Embryonic facial prominence (tissue), 1 donor: ENCODE measurements at regions not wholly inside any gene's neighbourhood (a gene's known extent, or its start where the extent isn't known, plus 50 kb on each side); places are given as distances from the start of the nearest gene placed in this dataset.

ENCODE experiments used
- DNase-seq: peaks from one replicate; pipeline ENCODE4 v3.0.0-alpha.2; 2016; ENCODE audit errors: extremely low spot score

DNA sequence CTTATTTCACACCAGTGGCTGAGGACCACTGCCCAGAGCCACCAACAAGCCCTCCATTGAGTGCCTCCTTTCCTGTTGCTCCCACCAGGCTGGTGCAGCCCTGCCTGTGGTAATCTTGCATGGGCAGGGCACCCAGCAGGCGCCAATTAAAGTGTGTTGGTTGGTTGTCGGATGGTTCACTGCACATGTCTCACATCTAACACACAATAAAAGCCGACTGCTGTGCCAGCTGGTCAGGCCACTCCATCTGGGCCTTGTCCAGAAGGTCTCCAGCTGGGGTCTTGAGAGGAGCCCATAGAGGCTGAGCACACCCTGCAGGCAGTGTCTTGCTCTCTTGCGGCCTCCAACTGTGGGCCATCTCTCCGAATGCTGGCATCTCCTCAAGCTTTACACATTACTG, 494.8 kb upstream of the KLHL29 start:
- no peak for DNase-seq

DNA sequence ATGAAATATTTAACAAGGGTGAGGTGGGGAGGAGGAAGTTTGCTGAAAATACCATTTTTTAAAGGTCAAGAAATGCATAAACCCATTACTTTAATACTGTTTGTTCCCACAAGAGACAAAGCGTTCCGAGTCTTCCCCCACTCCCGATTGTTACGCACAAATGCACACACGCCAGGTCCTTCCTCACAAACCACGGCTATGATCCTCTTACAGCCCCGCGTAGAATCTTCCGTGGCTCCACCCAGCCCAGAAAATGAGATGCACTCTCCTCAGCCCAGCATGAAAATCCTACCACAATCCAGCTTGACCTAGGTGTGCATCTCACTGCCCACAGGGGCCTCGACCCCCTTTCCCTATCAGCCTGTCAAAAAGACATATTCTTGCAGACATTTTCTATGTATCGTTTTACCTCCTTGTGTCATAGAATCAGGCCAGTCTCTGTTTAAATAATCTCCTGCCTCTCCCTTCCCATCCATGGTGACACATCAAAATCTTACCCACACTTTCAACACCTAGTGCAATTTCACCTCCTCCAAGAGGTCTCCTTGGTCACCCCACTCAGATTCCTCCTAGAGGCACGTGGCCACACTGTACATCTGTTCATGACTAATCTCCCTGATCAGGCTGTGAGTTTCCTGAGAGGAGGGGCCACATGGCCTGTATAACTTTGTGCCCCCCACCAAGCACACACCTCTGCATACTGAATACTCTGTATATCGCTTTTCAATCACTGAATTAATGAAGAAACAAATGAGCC, 491.0 kb upstream of the KLHL29 start:
- no peak for DNase-seq

DNA sequence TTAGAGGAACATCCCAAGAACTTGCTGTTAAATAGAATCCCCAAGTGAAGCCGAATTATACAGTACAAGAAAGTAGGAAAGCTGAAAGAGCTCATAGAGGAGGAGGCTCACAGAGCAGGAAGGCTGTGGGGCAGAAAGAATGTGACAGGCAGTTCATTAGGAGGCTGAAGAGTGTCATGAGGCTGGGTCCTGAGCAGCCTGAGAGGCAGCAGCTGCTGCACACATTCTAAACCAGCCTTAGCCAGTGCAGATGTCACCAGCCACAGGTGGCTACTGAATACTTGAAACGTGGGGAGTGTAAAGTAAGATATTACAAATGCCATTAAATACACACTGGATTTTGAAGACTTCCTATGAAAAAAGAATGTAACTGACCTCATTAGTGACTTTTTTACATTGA, 490.2 kb upstream of the KLHL29 start:
- no peak for DNase-seq

DNA sequence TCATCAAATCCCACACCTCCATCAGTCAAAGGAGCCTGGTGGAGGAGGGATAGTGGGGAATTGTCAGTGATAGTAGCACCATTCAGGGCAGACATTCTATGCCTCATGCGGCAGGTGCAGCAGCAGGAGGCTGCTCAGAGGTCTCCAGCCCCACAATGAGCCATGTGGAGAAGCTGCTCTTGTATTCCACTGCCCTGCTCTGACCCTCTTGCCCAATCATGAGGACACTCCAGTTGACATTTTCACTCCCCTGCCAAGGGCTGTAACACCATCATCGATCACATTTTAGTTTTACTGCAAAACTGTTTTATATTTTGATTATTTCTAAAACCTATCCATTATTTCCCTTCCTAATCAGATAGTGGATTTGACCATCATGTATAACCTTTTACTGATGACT, 487.6 kb upstream of the KLHL29 start:
- no peak for DNase-seq

DNA sequence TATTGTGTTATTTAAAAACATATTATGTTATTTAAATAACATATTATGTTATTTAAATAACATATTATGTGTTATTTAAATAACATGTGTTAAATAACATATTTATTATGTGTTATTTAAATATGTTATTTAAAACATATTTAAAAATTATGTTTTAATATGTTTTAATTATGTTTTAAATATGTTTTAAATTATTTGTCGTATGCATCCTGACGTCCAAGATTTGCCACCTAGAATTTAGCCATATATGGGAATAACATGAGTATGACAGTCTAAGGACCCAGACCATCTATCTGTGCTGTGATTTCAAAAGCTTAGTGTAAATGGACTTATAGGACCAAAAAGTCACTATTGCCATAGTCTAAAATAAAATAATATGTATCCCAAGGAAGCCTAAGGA, 484.3 kb upstream of the KLHL29 start:
- no peak for DNase-seq

DNA sequence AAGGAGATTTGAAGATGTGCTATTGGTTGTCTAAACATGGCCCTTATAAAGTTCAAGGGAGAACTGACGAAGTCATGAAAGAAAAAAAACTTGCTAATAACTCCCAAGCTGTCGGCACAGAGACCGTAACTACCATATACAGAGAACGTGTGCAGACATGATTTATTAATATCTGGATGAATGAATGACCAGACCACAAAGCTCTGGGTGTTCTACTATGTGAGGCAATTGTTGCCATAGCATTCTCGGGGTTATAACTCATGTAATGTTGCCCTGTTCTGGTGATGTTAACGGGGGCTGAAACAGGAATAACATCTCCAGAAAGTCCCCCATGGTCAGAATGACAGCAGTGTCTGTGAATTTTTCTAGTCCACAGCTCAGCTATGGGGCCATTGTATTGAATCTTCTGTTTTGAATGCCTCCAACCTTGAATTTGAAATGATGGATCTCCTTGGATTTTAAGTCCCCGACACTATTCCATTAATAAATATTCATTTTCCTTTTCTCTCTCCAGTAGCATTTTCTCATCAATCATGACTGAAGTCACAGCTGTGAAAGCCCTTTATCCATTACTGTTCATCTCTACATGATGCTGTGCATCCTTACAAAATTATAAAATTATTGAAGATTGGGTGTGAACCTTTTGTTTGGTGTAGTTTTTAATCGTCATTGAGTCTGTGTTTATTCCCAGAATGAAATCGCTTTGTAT, 483.4 kb upstream of the KLHL29 start:
- DNase-seq: no peak

DNA sequence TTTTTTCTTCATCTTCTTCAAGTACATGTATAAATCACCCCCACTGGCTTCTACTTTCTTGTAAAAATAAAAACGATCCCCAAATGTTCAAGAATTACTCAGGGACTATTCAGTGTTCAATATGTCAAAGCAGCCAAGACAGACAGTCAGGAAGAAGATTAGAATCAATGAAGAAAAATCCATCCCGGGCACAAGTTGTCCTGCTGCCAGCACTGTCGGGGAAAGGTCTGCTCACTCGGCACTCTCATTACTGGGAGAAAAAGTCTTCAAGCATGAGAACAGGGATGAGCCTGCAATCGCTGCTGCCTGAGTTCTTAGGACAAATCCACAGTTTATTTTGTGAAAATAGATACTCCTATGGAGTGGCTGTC, 482.8 kb upstream of the KLHL29 start:
- DNase-seq: no peak

DNA sequence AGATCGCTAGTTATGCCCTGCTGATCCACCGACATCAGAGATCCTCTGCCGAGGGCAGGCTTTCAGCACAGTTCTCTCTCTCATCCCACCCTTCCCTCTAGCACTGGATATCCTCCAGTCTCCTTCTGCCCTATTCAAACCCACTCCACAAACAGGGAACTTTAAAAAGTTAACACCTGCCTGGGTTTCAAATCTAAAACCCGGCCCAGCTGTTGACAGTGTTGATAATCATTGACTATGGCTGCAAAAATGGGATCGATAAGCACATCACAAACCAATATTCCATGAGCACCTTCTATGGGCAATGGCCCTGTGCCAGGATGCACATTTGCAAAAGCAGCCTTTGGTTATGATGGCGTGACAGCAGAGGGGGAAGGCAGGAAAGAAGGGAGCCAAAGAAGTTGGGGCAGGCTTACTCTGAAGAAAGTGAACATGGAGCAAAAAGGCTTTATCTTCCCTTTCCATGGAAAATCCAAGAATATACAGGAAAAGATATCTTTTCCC, 482.3 kb upstream of the KLHL29 start:
- DNase-seq: no peak

DNA sequence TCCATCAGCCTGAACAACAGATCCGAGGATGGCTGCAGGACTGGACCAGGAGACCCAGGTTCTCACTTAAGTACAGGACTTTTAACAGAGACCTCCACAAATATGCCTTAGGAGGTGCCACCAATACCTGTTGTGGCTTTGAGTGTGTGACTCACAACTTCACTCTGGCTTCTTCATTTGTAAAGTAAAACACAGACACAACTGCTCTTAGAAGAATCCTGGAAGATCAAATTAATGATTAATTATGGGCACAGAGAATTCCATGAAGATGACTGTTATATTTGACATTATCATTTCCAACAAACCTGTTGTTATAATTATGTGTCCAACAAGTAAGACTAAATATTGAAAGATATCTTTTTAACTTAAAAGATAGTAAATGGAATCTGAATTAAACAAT, 481.4 kb upstream of the KLHL29 start:
- DNase-seq: no peak

DNA sequence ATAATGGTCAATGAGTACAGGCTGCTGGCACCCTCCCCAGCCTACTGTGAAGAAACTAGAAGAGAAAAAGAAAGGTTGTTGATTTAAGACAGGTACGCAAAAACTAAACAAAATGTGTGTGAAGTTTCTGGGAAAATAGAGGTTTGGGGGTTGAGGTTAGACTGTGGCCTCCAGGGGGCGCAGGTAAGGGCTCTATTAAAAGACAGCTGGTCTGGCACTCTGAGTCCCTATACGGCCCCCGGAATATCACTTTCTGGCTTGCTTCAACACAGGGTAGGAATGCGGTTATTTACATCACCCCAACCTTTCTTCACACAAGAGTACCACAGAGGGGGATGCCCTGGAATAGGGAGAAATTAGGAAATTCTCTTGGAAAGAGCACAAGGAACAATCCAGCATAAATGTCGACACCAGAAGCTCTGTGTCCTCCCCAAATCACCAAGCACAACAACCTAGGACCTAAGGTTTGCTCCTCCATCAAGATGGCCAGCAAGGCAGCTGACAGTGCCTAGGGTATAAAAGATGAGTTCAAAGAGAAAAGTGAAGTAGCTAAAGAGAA, 480.8 kb upstream of the KLHL29 start:
- DNase-seq: no peak

DNA sequence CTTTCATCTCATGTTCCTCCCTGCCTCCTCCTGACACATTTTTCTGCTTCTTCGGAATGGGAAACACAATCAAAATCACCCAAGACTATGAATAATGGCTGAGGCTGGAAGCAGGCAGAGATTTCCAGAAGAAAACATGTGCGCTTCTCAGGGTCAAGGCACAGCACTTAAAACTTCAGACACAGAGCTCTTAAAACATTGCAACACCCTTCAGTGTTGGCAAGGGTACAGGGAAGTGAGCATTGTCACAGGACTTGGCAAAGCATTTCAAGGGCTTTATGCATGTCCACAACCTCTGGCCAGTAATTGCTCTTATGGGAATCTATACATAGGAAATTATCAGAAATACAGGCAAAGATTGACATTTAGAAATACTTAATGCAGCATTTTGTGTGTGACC, 477.6 kb upstream of the KLHL29 start:
- DNase-seq: no peak

DNA sequence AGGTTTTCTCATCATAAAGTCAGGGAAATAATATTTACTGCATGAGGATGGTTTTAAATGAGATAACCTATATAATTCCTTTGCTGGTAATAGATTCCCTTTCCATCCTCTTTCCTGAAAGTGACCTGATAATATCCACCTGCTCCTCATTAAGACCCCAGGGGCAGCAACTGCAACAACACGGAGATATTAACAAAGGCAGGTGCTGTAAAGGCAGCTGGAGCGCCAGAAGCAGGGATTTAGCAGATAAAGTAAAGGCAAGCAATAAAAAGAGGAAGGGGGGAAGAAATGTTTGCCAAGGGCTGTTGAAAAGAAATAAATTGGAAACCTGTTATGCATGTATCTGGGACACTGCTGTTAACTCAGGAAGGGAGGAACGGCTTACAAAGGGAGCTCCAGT, 472.6 kb upstream of the KLHL29 start:
- no peak for DNase-seq

DNA sequence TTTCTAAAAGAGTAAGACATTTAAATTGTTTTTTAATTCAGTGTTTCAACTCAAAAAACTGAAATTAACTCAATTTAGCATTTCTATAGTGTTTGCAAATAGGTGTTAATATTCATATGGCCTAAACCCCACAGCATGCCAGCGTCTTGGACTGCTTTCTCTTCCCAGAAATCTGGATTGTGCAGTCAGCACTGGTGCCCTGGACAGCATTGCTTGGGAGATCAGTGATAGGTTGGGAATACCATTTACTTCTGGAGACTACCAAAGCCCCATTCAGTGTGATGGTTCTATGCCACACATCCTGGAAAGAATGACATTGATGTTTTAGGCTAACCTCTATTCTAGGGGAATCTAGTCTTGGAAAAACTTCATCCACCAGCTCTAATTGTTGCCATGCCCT, 455.0 kb upstream of the KLHL29 start:
- no peak for DNase-seq

DNA sequence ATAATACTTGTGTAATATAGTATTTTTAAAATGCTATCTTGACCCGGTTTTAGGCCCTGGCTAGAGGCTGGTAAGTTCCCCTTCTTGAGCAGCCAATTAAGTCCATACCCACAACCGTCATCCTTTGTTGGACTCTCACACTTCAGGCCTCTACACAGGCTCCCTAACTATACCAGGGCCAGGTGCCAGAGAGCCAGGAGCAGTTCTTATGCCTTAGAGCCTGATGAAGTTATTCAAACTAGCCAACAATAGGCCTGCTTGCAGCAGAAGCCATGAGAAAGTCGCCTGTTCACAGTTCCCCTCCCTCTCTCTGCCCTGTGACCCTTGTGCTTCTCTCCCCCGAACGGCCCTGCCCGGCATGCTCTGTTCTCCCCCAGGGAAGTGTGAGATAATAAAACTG, 454.2 kb upstream of the KLHL29 start:
- no peak for DNase-seq

DNA sequence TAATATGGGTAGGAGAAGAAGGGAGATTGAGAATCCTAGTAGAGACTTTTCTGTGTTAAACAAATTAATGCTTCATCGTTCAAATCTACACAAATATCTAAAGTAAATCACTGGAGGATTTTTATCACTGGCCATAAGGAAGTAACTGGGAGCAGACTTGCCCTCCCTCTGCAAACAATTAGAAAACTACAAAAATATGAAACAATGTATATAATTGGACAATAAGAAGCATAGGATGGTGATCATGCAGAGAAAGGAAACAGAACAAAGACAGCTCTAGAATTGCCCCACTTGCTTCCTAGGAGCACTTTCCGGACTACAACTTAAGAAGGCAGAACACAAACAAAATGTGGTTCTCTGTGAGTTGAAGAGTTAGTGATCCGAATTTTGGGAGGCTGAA, 452.7 kb upstream of the KLHL29 start:
- DNase-seq: no peak

DNA sequence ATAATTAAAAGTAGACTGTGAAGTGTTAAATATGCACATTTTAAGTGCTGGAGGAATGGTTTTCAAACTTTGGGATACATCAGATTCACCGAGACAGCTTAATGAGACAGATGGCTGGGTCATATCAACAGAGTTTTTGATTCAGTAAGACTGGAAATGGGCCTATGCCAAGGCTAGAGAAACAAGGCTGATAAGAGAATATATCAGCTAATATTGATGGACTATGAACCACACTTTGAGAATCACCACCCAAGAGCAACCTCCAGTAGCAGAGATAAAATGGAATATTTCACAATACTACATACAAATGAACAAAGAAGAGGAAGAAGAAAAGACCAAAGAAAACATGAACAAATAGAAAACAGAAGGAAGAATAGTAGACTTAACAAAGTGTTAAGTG, 450.2 kb upstream of the KLHL29 start:
- DNase-seq: no peak

DNA sequence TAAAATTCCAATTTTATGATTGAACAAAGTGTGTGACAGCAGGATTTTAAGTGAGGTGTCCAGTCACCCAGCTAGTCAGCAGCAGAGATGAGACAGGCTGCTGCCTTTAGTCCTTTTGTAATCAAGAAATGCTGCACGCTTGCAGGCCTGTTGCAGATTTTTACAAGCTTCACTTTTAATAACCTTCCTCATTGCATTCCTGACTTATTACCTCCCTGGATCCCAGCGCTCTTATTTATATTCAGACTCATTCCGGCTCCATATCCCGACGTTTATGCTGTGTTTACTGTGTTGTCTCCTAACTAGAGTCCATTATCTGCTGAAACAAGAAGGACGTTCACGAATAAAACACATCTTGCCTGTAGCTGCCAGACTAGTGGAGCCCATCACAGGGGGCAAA, 442.5 kb upstream of the KLHL29 start:
- no peak for DNase-seq

DNA sequence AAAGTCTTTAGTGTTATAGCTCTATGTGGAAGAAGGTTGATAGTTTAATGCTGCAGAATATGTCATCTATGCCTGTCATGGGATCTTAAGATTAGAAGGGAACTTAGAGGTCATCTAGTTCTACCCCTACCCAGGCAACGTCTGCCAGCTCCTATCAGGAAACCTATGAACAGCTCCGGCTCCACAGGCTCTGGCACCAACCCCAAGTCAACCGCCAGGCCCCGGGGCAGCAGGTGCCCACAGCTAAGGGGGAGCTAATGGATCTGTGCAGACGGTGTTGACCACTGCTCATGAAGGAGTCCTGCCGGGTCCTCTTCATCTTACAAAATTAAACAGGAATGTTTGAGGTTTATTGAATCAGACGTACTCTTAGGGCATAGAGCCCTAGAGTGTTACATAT, 440.8 kb upstream of the KLHL29 start:
- DNase-seq: no peak

DNA sequence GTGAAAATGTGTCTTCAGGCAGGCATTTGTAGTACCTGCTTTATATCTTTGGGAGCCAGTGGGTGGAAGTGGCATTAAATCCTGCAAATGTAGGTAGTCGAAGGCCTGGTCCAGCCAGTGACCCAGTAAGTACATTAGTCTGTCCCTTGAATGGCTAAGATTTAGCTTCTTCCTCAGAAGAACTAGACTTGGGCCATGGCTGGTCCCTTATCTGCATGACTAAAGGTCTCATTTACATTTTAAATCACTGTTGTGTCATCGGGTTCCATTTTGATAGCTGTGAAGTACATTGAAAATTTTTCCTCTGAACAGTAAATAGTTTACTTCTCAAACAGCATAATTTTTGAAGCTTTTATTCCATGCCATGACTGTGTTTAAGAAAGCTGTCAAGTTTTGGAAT, 438.4 kb upstream of the KLHL29 start:
- DNase-seq: no peak

DNA sequence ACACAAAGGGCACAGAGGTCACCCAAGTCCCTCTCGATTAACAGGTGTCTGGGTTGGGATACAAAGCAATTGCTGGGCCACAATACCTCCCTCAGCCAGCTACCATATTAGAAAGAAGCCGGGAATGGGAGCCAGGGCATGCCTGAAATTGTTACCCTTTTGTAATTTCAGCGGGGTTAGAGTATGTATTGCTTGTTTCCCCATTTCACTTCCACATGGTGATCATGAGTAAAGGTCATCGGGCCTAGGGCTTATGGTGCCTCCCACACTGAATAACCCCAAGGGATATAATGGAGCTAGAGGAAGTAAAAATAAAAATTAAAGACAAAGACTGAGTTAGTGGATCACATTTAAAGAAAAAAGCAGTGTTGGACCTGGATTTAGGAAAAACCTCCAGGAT, 437.2 kb upstream of the KLHL29 start:
- DNase-seq: no peak

DNA sequence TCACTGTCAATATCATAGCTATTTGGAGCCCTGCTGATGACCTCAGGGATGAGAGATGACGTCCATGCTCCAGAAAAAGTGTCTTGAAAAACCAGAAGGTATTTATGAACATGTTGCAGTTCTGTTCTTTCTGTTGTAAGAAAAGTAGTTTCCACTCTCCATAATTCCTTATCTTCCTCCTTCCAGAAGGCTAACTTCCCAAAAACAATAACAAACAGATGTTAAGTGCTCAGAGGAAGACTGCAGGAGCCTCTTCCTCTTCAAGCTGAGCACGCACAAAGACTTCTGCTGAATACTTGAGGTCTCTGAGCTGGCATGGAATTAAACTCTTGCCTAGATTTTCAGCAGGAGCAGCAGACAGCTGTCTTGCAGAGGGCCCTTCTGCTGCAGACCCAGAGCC, 434.5 kb upstream of the KLHL29 start:
- no peak for DNase-seq

DNA sequence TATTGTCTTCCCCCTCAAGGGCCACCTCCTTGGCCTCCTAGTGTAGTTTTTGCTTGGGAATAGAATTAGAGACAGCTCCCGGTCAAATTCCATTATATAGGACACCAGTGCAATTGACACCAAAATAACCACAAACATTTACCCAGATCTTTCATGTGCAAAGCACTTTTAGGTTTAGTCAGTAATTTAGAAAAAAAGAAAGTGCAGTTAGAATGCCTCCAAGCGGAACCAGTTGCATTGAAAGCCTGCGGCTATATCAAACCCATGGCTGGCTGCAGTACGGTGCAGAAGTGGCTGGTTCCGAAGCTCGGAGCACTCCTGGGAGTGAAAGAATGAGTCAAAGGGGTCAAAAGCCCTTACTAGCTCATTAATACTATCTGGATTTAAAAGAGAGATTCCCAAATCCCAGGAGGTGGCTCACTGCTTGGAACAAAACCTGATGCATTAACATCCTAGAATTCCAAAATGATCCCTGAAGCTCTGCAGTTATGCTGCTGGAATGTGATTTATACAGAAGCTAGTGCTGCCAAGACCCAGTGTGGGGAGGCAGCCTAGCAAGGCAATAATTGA, 432.2 kb upstream of the KLHL29 start:
- DNase-seq: no peak

DNA sequence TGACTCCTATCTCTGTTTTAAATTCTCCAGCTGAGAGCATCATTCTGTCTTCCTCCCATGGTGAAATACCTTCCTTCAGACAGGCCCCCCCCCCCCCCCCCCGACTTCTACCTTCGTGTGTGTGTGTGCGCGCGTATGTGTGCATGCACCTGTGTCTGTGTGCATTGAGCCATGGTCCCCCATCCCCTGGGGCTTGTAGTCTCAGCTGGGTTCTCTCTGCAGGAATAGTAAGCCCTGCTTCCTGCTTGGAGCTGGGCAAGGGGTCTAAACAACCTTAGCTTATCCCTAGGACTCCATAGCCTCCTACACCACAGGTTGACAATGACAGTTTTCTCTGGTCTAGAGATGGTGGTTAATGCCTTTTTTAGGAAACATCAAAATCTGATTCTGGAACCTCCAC, 427.5 kb upstream of the KLHL29 start:
- no peak for DNase-seq
